ENCODE measurements at regions not wholly inside any gene's neighbourhood (a gene's known extent, or its start where the extent isn't known, plus 50 kb on each side); places are given as distances from the start of the nearest gene placed in this dataset.

DNA sequence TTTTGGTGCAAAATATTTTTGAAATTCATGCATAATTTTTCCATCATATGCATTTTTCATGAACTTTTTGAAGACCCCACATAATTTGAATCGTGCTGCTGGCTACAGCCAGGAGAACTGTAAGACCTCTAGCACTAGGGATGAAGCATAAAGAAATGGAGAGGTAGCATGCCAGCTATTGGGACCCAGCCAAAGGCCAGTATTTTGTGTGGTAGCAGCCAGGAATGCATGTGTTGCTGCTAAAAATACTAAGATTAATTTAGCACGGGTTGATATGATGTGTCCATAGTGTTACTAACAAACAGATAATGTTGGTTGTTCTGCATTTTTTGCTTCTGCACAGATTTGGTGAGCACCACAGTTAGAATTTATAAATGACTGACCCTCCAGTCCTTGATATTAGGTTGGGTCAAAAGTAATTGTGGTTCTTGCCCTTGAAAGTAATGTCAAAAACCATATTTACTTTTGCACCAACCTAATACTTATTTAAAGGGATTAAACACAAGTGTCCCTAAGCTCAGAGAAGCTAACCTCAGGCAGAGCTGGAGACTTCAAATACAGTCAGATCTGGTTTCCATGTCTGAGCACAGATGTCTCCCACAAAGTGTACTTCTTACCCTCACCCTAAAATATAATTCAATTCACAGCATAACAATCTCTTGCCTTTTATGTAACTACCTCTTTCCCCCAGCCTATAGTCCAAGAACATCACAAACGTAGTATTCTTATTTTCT lies 54.1 kb upstream of the NPSR1 start:
- no peak for DNase-seq (ENCODE audit: low read depth in 2 of 2)

All from stimulated activated CD8-positive, alpha-beta memory T cell treated with anti-CD3 and anti-CD28 coated beads, Interleukin-2, amount 100 ng/mL, for 48 hours (primary cell).